ENCODE measurements at regions not wholly inside any gene's neighbourhood (a gene's known extent, or its start where the extent isn't known, plus 50 kb on each side); places are given as distances from the start of the nearest gene placed in this dataset.
"Not testable (repeated sequence)": the region's sequence is repeated elsewhere in the genome, so short reads cannot be mapped to it uniquely, and the experiment has no call there.

- Histone ChIP-seq H3K9me3 (no peaks in the 10 kb centered on the region), H3K27ac (replicated peaks in 1 of 4) (no peak overlapping the region), H3K27me3 (no peaks in the 10 kb centered on the region), H3K4me3 (no peak overlapping the region), H3K36me3 (no peaks in the 10 kb centered on the region), H3K4me1 (peaks cover 0 to 6% (median 2%) of the 10 kb centered on the region in 4 donors)
- WGBS, result 67% methylated on average over 3 of the region's 3 CpGs
- intact Hi-C loops (cut with DNase I), result no loop called here
- DNase-seq (ENCODE audit: extremely low spot score), result no peak
- TF ChIP-seq POLR2AphosphoS5 (IDR thresholded peaks at IDR 0.05), result no peak
- TF ChIP-seq POLR2A (IDR thresholded peaks at IDR 0.05; ENCODE audit: low read depth), result no peak
- TF ChIP-seq CTCF (IDR thresholded peaks at IDR 0.05), result no peak
- no peak for TF ChIP-seq EP300 (IDR thresholded peaks at IDR 0.05)
These were observed 323.8 kb downstream of the LMO7 start for GRCh38 chr13:75959861-75960481.

GRCh38 chr13:75953589-75953988, 317.5 kb downstream of the LMO7 start:
- H3K36me3 ChIP-seq; intact Hi-C loops (cut with DNase I); H3K4me3 ChIP-seq; H3K27ac ChIP-seq (replicated peaks in 1 of 4); DNase-seq (ENCODE audit: extremely low spot score); H3K9me3 ChIP-seq; H3K4me1 ChIP-seq; H3K27me3 ChIP-seq: not testable (repeated sequence)
- WGBS, result 80% methylated on average over 2 of the region's 2 CpGs

- intact Hi-C loops (cut with DNase I), result no loop called here
- H3K36me3 ChIP-seq, result no peaks in the 10 kb centered on the region
- WGBS, result 93% methylated on average over 2 of the region's 2 CpGs
- TF ChIP-seq EP300 (IDR thresholded peaks at IDR 0.05) (no peak), CTCF (IDR thresholded peaks at IDR 0.05) (no peak), POLR2A (IDR thresholded peaks at IDR 0.05; ENCODE audit: low read depth) (no peak), POLR2AphosphoS5 (IDR thresholded peaks at IDR 0.05) (no peak)
- H3K27me3 ChIP-seq, result no peaks in the 10 kb centered on the region
- H3K27ac ChIP-seq (replicated peaks in 1 of 4), result peak overlapping the region; percentile 67 to 85 (median 74)
- no peak for DNase-seq (ENCODE audit: extremely low spot score)
- H3K4me1 ChIP-seq, result peaks cover 7 to 29% (median 28%) of the 10 kb centered on the region in 4 donors
- no peak overlapping the region for H3K4me3 ChIP-seq
- H3K9me3 ChIP-seq, result no peaks in the 10 kb centered on the region
These were observed 311.3 kb downstream of the LMO7 start for GRCh38 chr13:75947448-75947847.

- WGBS, result 40% methylated on average over 4 of the region's 4 CpGs
- intact Hi-C loops (cut with DNase I), result no loop called here
- peaks cover 7 to 29% (median 28%) of the 10 kb centered on the region in 4 donors for H3K4me1 ChIP-seq
- peak; percentile 59 to 83 for TF ChIP-seq POLR2AphosphoS5 (IDR thresholded peaks at IDR 0.05)
- TF ChIP-seq EP300 (IDR thresholded peaks at IDR 0.05), result peak; percentile 82
- no peak for TF ChIP-seq CTCF (IDR thresholded peaks at IDR 0.05)
- no peaks in the 10 kb centered on the region for H3K27me3 ChIP-seq
- H3K9me3 ChIP-seq, result no peaks in the 10 kb centered on the region
- no peak for DNase-seq (ENCODE audit: extremely low spot score)
- no peaks in the 10 kb centered on the region for H3K36me3 ChIP-seq
- no peak overlapping the region for H3K4me3 ChIP-seq
- H3K27ac ChIP-seq (replicated peaks in 1 of 4), result peak overlapping the region; percentile 67 to 85 (median 74)
These were observed 310.6 kb downstream of the LMO7 start for GRCh38 chr13:75946536-75947284.

GRCh38 chr13:75945841-75946482, 309.8 kb downstream of the LMO7 start:
- H3K4me1 ChIP-seq, result peaks cover 7 to 29% (median 28%) of the 10 kb centered on the region in 4 donors
- H3K27ac ChIP-seq (replicated peaks in 1 of 4), result peak overlapping the region; percentile 67 to 85 (median 74)
- intact Hi-C loops (cut with DNase I), result no loop called here
- H3K27me3 ChIP-seq, result no peaks in the 10 kb centered on the region
- DNase-seq (ENCODE audit: extremely low spot score), result no peak
- TF ChIP-seq POLR2AphosphoS5 (IDR thresholded peaks at IDR 0.05), result no peak
- no peak for TF ChIP-seq POLR2A (IDR thresholded peaks at IDR 0.05; ENCODE audit: low read depth)
- no peak for TF ChIP-seq CTCF (IDR thresholded peaks at IDR 0.05)
- no peak for TF ChIP-seq EP300 (IDR thresholded peaks at IDR 0.05)
- 80% methylated on average over 3 of the region's 3 CpGs for WGBS
- no peaks in the 10 kb centered on the region for H3K36me3 ChIP-seq
- no peaks in the 10 kb centered on the region for H3K9me3 ChIP-seq
- no peak overlapping the region for H3K4me3 ChIP-seq
